H1 (cell line): ENCODE measurements at regions not wholly inside any gene's neighbourhood (a gene's known extent, or its start where the extent isn't known, plus 50 kb on each side); places are given as distances from the start of the nearest gene placed in this dataset.

Experiments
- CBX5 ChIP-seq: fragments of 300-800, 300-1000 bp; sonication (generic); IDR thresholded peaks from 2 replicates; pipeline ENCODE4 v1.7.1; 2016; ENCODE audit warnings: antibody characterized with exemption, low read length, low read depth
- CREB1 ChIP-seq: IDR thresholded peaks from 2 replicates; pipeline ENCODE4 v1.6.1; 2012; ENCODE audit warnings: inconsistent platforms
- CTCF ChIP-seq, 3 experiments: IDR thresholded peaks; 1 replicate in 2 of 3; 2 replicates in 1 of 3; pipeline versions ENCODE4 v1.5.1 to v1.6.1; 2011; ENCODE audit warnings: low read length in 3 of 3, mild to moderate bottlenecking in 3 of 3, inconsistent platforms in 2 of 3, low read depth in 1 of 3, moderate library complexity in 1 of 3; ENCODE audit not compliant: insufficient read depth in 1 of 3; ENCODE audit errors: control extremely low read depth in 1 of 3
- HDAC2 ChIP-seq, 2 experiments: fragments of 300-600 bp in 1 of 2; sonication (generic) in 1 of 2; IDR thresholded peaks; 2 replicates each; pipeline ENCODE4 v1.6.1; 2011 to 2012; ENCODE audit warnings: low read depth in 2 of 2, low read length in 2 of 2, mild to moderate bottlenecking in 2 of 2, moderate library complexity in 2 of 2, borderline replicate concordance in 1 of 2, inconsistent platforms in 1 of 2
- MAX ChIP-seq: IDR thresholded peaks from 2 replicates; pipeline ENCODE4 v1.6.1; 2012; ENCODE audit warnings: inconsistent platforms
- SIN3A ChIP-seq, 2 experiments: IDR thresholded peaks in 1 of 2; conservative IDR thresholded peaks in 1 of 2; 2 replicates each; pipeline ENCODE4 v1.6.1; 2011 to 2012; ENCODE audit warnings: low read length in 2 of 2, improper control_type of control experiment in 1 of 2, low read depth in 1 of 2, mild to moderate bottlenecking in 1 of 2
- USF2 ChIP-seq: IDR thresholded peaks from 2 replicates; pipeline ENCODE4 v1.6.1; 2011; ENCODE audit warnings: low read length, improper control_type of control experiment

GRCh38 chr7:156499247-156499881 lies 141.2 kb upstream of the RNF32 start:
- TF ChIP-seq CTCF (IDR thresholded peaks at IDR 0.05; ENCODE audit: control extremely low read depth in 1 of 3, insufficient read depth in 1 of 3, low read depth in 1 of 3, low read length in 3 of 3), result no peak
- no peak for TF ChIP-seq HDAC2 (IDR thresholded peaks at IDR 0.05; ENCODE audit: borderline replicate concordance in 1 of 2, low read depth in 2 of 2, low read length in 2 of 2)
- TF ChIP-seq MAX, result no peak
- no peak for TF ChIP-seq CREB1
- no peak for TF ChIP-seq USF2
- TF ChIP-seq CBX5, result no peak
- TF ChIP-seq SIN3A (conservative IDR thresholded peaks at IDR 0.05 in 1 of 2, IDR thresholded peaks at IDR 0.05 in 1 of 2; ENCODE audit: low read depth in 1 of 2, low read length in 2 of 2), result no peak
